Upper lobe of left lung (tissue), 4 donors: ENCODE measurements at regions not wholly inside any gene's neighbourhood (a gene's known extent, or its start where the extent isn't known, plus 50 kb on each side); places are given as distances from the start of the nearest gene placed in this dataset.

Experiments used
- CTCF ChIP-seq, 6 experiments: fragments of 450-650 bp in 4 of 6; fragments of 200-600 bp in 2 of 6; sonication (generic) in 2 of 6; IDR thresholded peaks; one replicate each; pipeline ENCODE4 v1.5.1; 2016 to 2019; ENCODE audit warnings: antibody characterized with exemption in 6 of 6
- EP300 ChIP-seq, 4 donors: sonication (generic); formaldehyde crosslinking; IDR thresholded peaks; one replicate each; pipeline ENCODE4 v1.5.1; 2017; ENCODE audit warnings: antibody characterized with exemption in 4 of 4, control low read depth in 2 of 4
- POLR2A ChIP-seq, 4 donors: fragments of 450-650 bp; IDR thresholded peaks; one replicate each; pipeline ENCODE4 v1.5.1; 2016 to 2017; ENCODE audit warnings: antibody characterized with exemption in 4 of 4, mild to moderate bottlenecking in 2 of 4
- POLR2AphosphoS5 ChIP-seq, 2 donors: sonication (generic); formaldehyde crosslinking; IDR thresholded peaks; one replicate each; pipeline ENCODE4 v1.5.1; 2017; ENCODE audit warnings: antibody characterized with exemption in 2 of 2

- TF ChIP-seq CTCF (IDR thresholded peaks at IDR 0.05): no peak
- TF ChIP-seq EP300 (IDR thresholded peaks at IDR 0.05): no peak
- TF ChIP-seq POLR2A (IDR thresholded peaks at IDR 0.05): no peak
- TF ChIP-seq POLR2AphosphoS5 (IDR thresholded peaks at IDR 0.05): no peak
Measured at GRCh38 chr15:95249524-95249923, 1018.2 kb downstream of the MCTP2 start.
